HepG2 (cell line): ENCODE measurements at regions not wholly inside any gene's neighbourhood (a gene's known extent, or its start where the extent isn't known, plus 50 kb on each side); places are given as distances from the start of the nearest gene placed in this dataset.
A peak's percentile ranks its signal among the peaks of the same experiment; 100 is the strongest.

Experiments used
- ATF7 ChIP-seq, 2 experiments: fragments of 450-650 bp in 1 of 2; sonication (generic) in 1 of 2; formaldehyde crosslinking in 1 of 2; IDR thresholded peaks; 2 replicates each; pipeline versions ENCODE4 v1.4.0 to v1.6.1; 2016 to 2020; ENCODE audit warnings: antibody characterized with exemption in 1 of 2, mild to moderate bottlenecking in 1 of 2, missing genetic modification reagents in 1 of 2
- ELF4 ChIP-seq: sonication (generic); formaldehyde crosslinking; IDR thresholded peaks from 2 replicates; pipeline ENCODE4 v1.5.0; 2020; ENCODE audit warnings: missing genetic modification reagents, mild to moderate bottlenecking, moderate library complexity, borderline replicate concordance
- HCFC1 ChIP-seq: fragments of 150-350 bp; IDR thresholded peaks from 2 replicates; pipeline ENCODE4 v1.6.1; 2014; ENCODE audit warnings: low read depth, low read length
- HOXA5 ChIP-seq: sonication (generic); formaldehyde crosslinking; IDR thresholded peaks from 2 replicates; pipeline ENCODE4 v1.4.0; 2020; ENCODE audit warnings: missing genetic modification reagents
- JDP2 ChIP-seq: sonication (generic); formaldehyde crosslinking; IDR thresholded peaks from 2 replicates; pipeline ENCODE4 v1.8.1; 2022; ENCODE audit warnings: missing genetic modification reagents, borderline replicate concordance
- KDM5A ChIP-seq: fragments of 200-600 bp; sonication (generic); IDR thresholded peaks from 2 replicates; pipeline ENCODE4 v1.7.0; 2018; ENCODE audit warnings: antibody characterized with exemption, mild to moderate bottlenecking, low read length, borderline replicate concordance
- KLF13 ChIP-seq: sonication (generic); formaldehyde crosslinking; IDR thresholded peaks from 2 replicates; pipeline ENCODE4 v1.4.0; 2020; ENCODE audit warnings: mild to moderate bottlenecking, missing genetic modification reagents
- MAFG ChIP-seq: sonication (generic); formaldehyde crosslinking; IDR thresholded peaks from 2 replicates; pipeline ENCODE4 v1.5.1; 2020; ENCODE audit warnings: mild to moderate bottlenecking, missing genetic modification reagents
- MTF1 ChIP-seq: sonication (generic); formaldehyde crosslinking; IDR thresholded peaks from 2 replicates; pipeline ENCODE4 v1.5.0; 2020; ENCODE audit warnings: missing genetic modification reagents
- NFKB2 ChIP-seq: sonication (generic); formaldehyde crosslinking; IDR thresholded peaks from 2 replicates; pipeline ENCODE4 v1.4.0; 2020; ENCODE audit warnings: missing genetic modification reagents, borderline replicate concordance
- NFKBIZ ChIP-seq: IDR thresholded peaks from 2 replicates; pipeline ENCODE4 v1.6.1; 2018; ENCODE audit warnings: missing genetic modification reagents, missing compliant biosample characterization
- SETDB1 ChIP-seq: sonication (generic); formaldehyde crosslinking; IDR thresholded peaks from 2 replicates; pipeline ENCODE4 v1.5.1; 2020; ENCODE audit warnings: missing genetic modification reagents, mild to moderate bottlenecking, borderline replicate concordance
- SP5 ChIP-seq: IDR thresholded peaks from 2 replicates; pipeline ENCODE4 v1.6.1; 2016; ENCODE audit warnings: low read depth, borderline replicate concordance
- TOE1 ChIP-seq: sonication (generic); formaldehyde crosslinking; IDR thresholded peaks from 2 replicates; pipeline ENCODE4 v1.4.0; 2020; ENCODE audit warnings: mild to moderate bottlenecking, missing genetic modification reagents
- ZC3H13 ChIP-seq: sonication (generic); formaldehyde crosslinking; IDR thresholded peaks from 2 replicates; pipeline ENCODE4 v1.8.1; 2023; ENCODE audit warnings: mild to moderate bottlenecking, missing genetic modification reagents, moderate library complexity
- ZFAT ChIP-seq: sonication (generic); formaldehyde crosslinking; conservative IDR thresholded peaks from 2 replicates; pipeline ENCODE4 v1.8.1; 2023; ENCODE audit warnings: missing genetic modification reagents, inconsistent platforms
- ZFP36L2 ChIP-seq: sonication (generic); formaldehyde crosslinking; IDR thresholded peaks from 2 replicates; pipeline ENCODE4 v1.4.0; 2020; ENCODE audit warnings: missing genetic modification reagents
- ZNF235 ChIP-seq: sonication (generic); formaldehyde crosslinking; IDR thresholded peaks from 2 replicates; pipeline ENCODE4 v1.8.1; 2023; ENCODE audit warnings: mild to moderate bottlenecking, missing genetic modification reagents, borderline replicate concordance
- ZNF274 ChIP-seq: sonication (generic); formaldehyde crosslinking; IDR thresholded peaks from 2 replicates; pipeline ENCODE4 v1.5.1; 2020; ENCODE audit warnings: mild to moderate bottlenecking, missing genetic modification reagents
- ZNF546 ChIP-seq: sonication (generic); formaldehyde crosslinking; conservative IDR thresholded peaks from 2 replicates; pipeline ENCODE4 v1.8.1; 2023; ENCODE audit warnings: mild to moderate bottlenecking, missing genetic modification reagents
- ZNF7 ChIP-seq: IDR thresholded peaks from 2 replicates; pipeline ENCODE4 v1.6.1; 2016; ENCODE audit warnings: missing biosample characterization, missing genetic modification reagents
- ZNF772 ChIP-seq: sonication (generic); formaldehyde crosslinking; IDR thresholded peaks from 2 replicates; pipeline ENCODE4 v1.5.0; 2020; ENCODE audit warnings: mild to moderate bottlenecking, missing genetic modification reagents
- ZNF776 ChIP-seq: sonication (generic); formaldehyde crosslinking; IDR thresholded peaks from 2 replicates; pipeline ENCODE4 v1.4.0; 2020; ENCODE audit warnings: mild to moderate bottlenecking, missing genetic modification reagents
- TF ChIP-seq, protein P1 (sequence below): sonication (generic); formaldehyde crosslinking; IDR thresholded peaks from 2 replicates; pipeline ENCODE4 v1.4.0; 2020; ENCODE audit warnings: missing genetic modification reagents
- TF ChIP-seq, protein P2 (sequence below): sonication (generic); formaldehyde crosslinking; IDR thresholded peaks from 2 replicates; pipeline ENCODE4 v1.8.0; 2022; ENCODE audit warnings: missing genetic modification reagents, mild to moderate bottlenecking, moderate library complexity, borderline replicate concordance

DNA sequence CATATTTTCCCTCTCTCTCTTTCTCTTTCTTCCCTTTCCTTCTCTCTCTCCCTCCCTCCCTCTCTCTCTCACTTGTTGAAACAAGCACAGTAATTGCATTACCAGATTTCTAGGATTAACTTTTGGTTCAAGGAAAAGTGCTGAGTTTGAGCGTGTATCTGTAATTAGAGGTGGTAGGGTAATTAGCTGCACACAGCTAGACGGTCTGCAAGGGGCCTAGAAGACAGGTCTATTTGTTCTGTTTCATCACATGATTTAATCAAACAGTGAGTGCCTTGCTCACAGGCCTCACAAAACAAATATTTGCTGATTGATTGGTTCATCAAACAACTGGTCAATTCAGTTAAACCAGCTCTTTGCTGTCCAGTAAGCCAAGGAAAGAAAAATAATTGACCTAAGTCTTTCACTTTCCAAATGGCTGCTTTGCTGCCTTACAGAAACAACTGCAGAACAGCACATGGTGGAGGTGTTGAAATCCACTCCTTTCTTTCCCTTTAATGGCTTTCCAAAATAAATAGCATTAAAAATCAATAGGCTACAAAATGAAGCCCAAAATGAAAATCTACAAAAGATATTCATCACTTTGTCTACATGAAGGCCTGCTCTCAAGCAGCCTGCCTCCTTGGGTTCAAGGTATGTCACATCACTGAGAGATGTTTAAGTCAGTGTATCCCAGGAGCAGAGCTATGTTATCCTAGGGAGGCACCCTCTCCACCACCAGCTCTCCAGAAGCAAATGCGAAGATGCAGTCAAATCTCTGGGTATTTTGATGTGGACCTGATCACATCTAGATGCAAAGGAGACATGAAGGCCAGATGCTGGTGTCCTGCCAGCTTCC, 264.4 kb upstream of the SIX2 start (continued):
- TF ChIP-seq ZNF546 (CRISPR knock-in tag): 0 out of 2 replicates have a peak, but pooled peaks have one; percentile 46
- TF ChIP-seq KLF13 (CRISPR knock-in tag): no peak
- TF ChIP-seq TOE1 (CRISPR knock-in tag): peak; percentile 98
- peak; percentile 80; the same call in 1 of the 2 replicates for TF ChIP-seq HOXA5
- TF ChIP-seq, protein P1, sequence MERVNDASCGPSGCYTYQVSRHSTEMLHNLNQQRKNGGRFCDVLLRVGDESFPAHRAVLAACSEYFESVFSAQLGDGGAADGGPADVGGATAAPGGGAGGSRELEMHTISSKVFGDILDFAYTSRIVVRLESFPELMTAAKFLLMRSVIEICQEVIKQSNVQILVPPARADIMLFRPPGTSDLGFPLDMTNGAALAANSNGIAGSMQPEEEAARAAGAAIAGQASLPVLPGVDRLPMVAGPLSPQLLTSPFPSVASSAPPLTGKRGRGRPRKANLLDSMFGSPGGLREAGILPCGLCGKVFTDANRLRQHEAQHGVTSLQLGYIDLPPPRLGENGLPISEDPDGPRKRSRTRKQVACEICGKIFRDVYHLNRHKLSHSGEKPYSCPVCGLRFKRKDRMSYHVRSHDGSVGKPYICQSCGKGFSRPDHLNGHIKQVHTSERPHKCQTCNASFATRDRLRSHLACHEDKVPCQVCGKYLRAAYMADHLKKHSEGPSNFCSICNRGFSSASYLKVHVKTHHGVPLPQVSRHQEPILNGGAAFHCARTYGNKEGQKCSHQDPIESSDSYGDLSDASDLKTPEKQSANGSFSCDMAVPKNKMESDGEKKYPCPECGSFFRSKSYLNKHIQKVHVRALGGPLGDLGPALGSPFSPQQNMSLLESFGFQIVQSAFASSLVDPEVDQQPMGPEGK (CRISPR knock-in tag): peak; percentile 86
- no peak for TF ChIP-seq ZNF274
- peak; percentile 39; the same call in 1 of the 2 replicates for TF ChIP-seq JDP2 (CRISPR knock-in tag)
- no peak for TF ChIP-seq ATF7 (IDR thresholded peaks at IDR 0.05)
- peak; percentile 36; the same call in 1 of the 2 replicates for TF ChIP-seq ATF7 (CRISPR knock-in tag; IDR thresholded peaks at IDR 0.05)
- no peak for TF ChIP-seq ELF4 (CRISPR knock-in tag)
- no peak; the same call in 1 of the 2 replicates for TF ChIP-seq KDM5A
- peak; percentile 75; the same call in 1 of the 2 replicates for TF ChIP-seq ZNF772 (CRISPR knock-in tag)
- TF ChIP-seq, protein P2, sequence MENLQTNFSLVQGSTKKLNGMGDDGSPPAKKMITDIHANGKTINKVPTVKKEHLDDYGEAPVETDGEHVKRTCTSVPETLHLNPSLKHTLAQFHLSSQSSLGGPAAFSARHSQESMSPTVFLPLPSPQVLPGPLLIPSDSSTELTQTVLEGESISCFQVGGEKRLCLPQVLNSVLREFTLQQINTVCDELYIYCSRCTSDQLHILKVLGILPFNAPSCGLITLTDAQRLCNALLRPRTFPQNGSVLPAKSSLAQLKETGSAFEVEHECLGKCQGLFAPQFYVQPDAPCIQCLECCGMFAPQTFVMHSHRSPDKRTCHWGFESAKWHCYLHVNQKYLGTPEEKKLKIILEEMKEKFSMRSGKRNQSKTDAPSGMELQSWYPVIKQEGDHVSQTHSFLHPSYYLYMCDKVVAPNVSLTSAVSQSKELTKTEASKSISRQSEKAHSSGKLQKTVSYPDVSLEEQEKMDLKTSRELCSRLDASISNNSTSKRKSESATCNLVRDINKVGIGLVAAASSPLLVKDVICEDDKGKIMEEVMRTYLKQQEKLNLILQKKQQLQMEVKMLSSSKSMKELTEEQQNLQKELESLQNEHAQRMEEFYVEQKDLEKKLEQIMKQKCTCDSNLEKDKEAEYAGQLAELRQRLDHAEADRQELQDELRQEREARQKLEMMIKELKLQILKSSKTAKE: peak; percentile 99
- no peak for TF ChIP-seq ZFAT (CRISPR knock-in tag)
- no peak for TF ChIP-seq ZNF7
- TF ChIP-seq NFKBIZ: peak; percentile 98
- TF ChIP-seq ZNF235: no peak
- no peak for TF ChIP-seq MAFG (CRISPR knock-in tag)
- TF ChIP-seq ZC3H13: no peak
- peak; percentile 86 for TF ChIP-seq SP5
- TF ChIP-seq MTF1 (CRISPR knock-in tag): no peak
- no peak for TF ChIP-seq HCFC1
- no peak for TF ChIP-seq SETDB1 (CRISPR knock-in tag)
- no peak for TF ChIP-seq ZFP36L2 (CRISPR knock-in tag)
- no peak for TF ChIP-seq ZNF776 (CRISPR knock-in tag)
- TF ChIP-seq NFKB2 (CRISPR knock-in tag): no peak
